Suprapubic skin (tissue), 3 donors: ENCODE measurements at regions not wholly inside any gene's neighbourhood (a gene's known extent, or its start where the extent isn't known, plus 50 kb on each side); places are given as distances from the start of the nearest gene placed in this dataset.

Source experiments
- CTCF ChIP-seq, 2 donors: fragments of 200-600 bp in 1 of 2; fragments of 450-650 bp in 1 of 2; sonication (generic) in 1 of 2; IDR thresholded peaks; one replicate each; pipeline ENCODE4 v1.5.1; 2016 to 2019; ENCODE audit warnings: antibody characterized with exemption in 2 of 2, mild to moderate bottlenecking in 1 of 2, moderate library complexity in 1 of 2
- POLR2A ChIP-seq, 2 donors: fragments of 450-650 bp; IDR thresholded peaks; one replicate each; pipeline ENCODE4 v1.6.1; 2017; ENCODE audit warnings: antibody characterized with exemption in 2 of 2, mild to moderate bottlenecking in 2 of 2, moderate library complexity in 2 of 2

- TF ChIP-seq CTCF (IDR thresholded peaks at IDR 0.05) (no peak), POLR2A (IDR thresholded peaks at IDR 0.05) (no peak)
These were observed 432.8 kb upstream of the FMR1 start for GRCh38 chrX:147478899-147479298.
